Ascending aorta (tissue), 2 donors: ENCODE measurements at regions not wholly inside any gene's neighbourhood (a gene's known extent, or its start where the extent isn't known, plus 50 kb on each side); places are given as distances from the start of the nearest gene placed in this dataset.

ENCODE experiments used
- DNase-seq, 2 donors: peaks; one replicate each; pipeline ENCODE4 v3.0.0-alpha.2; 2019; ENCODE audit warnings: low spot score in 2 of 2
- H3K27ac ChIP-seq, 2 donors: fragments of 200-600 bp; sonication (generic); one replicate each; pipeline ENCODE4 v1.5.1; 2016 to 2017; ENCODE audit warnings: mild to moderate bottlenecking in 1 of 2
- H3K27me3 ChIP-seq: fragments of 200-600 bp; sonication (generic); one replicate; pipeline ENCODE4 v1.5.1; 2017
- H3K36me3 ChIP-seq, 2 donors: fragments of 200-600 bp; sonication (generic); one replicate each; pipeline ENCODE4 v1.5.1; 2016
- H3K4me1 ChIP-seq, 2 donors: fragments of 200-600 bp; sonication (generic); one replicate each; pipeline ENCODE4 v1.5.1; 2016 to 2017; ENCODE audit warnings: mild to moderate bottlenecking in 1 of 2
- H3K4me3 ChIP-seq, 2 donors: fragments of 200-600 bp; sonication (generic); one replicate each; pipeline ENCODE4 v1.5.1; 2016 to 2017; ENCODE audit warnings: mild to moderate bottlenecking in 1 of 2
- H3K9me3 ChIP-seq, 2 donors: fragments of 200-600 bp; sonication (generic); one replicate each; pipeline ENCODE4 v1.5.1; 2016
- intact Hi-C: fragments of 100-400 bp; cut with DNase I; formaldehyde crosslinking; loops from one replicate; pipeline ENCODE4 v1.15.1; 2023
- TF ChIP-seq, protein P1 (sequence below), 3 experiments: fragments of 200-600 bp in 2 of 3; fragments of 450-650 bp in 1 of 3; sonication (generic) in 2 of 3; IDR thresholded peaks; one replicate each; pipeline ENCODE4 v1.5.1; 2016 to 2019; ENCODE audit warnings: antibody characterized with exemption in 3 of 3, mild to moderate bottlenecking in 1 of 3, moderate library complexity in 1 of 3

DNA sequence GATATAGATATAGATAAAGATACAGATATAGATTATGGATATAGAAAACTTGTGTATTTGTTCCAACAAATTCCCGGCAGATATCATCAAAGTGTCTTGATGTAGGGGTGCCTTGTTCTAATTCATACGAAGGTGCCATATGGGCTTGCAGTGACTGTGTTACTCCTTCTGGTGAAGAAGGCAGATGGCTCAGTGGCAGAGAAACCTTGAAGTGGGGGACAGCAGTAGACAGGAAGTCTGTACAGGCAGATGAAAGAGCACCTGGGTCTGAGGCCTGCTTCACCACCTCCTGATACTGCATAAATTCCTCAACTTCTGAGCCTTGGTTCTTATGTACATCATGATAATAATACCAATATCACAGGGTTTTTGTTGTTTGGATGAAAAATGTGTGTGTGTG, 179.5 kb upstream of the GATB start:
- TF ChIP-seq, protein P1, sequence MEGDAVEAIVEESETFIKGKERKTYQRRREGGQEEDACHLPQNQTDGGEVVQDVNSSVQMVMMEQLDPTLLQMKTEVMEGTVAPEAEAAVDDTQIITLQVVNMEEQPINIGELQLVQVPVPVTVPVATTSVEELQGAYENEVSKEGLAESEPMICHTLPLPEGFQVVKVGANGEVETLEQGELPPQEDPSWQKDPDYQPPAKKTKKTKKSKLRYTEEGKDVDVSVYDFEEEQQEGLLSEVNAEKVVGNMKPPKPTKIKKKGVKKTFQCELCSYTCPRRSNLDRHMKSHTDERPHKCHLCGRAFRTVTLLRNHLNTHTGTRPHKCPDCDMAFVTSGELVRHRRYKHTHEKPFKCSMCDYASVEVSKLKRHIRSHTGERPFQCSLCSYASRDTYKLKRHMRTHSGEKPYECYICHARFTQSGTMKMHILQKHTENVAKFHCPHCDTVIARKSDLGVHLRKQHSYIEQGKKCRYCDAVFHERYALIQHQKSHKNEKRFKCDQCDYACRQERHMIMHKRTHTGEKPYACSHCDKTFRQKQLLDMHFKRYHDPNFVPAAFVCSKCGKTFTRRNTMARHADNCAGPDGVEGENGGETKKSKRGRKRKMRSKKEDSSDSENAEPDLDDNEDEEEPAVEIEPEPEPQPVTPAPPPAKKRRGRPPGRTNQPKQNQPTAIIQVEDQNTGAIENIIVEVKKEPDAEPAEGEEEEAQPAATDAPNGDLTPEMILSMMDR (IDR thresholded peaks at IDR 0.05): no peak
- intact Hi-C loops: no loop called here
- no peaks in the 10 kb centered on the region for H3K27me3 ChIP-seq
- DNase-seq: no peak
- no peaks in the 10 kb centered on the region for H3K9me3 ChIP-seq
- H3K27ac ChIP-seq: no peak overlapping the region
- no peaks in the 10 kb centered on the region for H3K4me1 ChIP-seq
- H3K36me3 ChIP-seq: no peaks in the 10 kb centered on the region
- H3K4me3 ChIP-seq: no peak overlapping the region

DNA sequence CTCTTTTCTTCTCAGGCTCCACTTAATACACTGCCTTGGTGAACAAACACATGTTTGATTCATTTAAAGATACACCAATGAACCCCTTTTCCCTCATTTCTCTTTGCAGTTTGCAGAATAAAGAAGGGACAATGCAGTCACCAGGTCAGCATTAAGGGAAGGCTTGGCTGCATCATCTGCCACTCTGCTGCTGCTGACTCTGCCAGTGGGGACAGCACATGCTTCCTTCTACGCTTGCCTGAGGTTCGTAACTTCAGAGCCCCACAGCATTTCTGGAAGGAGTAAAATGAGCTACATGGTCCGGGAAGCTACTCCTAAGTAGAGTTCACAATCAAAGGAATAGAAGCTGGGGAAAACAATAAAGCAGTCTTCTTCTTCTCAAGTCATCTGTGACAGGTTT, 178.9 kb upstream of the GATB start:
- no peaks in the 10 kb centered on the region for H3K36me3 ChIP-seq
- DNase-seq: no peak
- intact Hi-C loops: no loop called here
- H3K4me3 ChIP-seq: no peak overlapping the region
- H3K4me1 ChIP-seq: no peaks in the 10 kb centered on the region
- no peaks in the 10 kb centered on the region for H3K9me3 ChIP-seq
- H3K27ac ChIP-seq: no peak overlapping the region
- TF ChIP-seq, protein P1 (IDR thresholded peaks at IDR 0.05): no peak
- H3K27me3 ChIP-seq: no peaks in the 10 kb centered on the region

DNA sequence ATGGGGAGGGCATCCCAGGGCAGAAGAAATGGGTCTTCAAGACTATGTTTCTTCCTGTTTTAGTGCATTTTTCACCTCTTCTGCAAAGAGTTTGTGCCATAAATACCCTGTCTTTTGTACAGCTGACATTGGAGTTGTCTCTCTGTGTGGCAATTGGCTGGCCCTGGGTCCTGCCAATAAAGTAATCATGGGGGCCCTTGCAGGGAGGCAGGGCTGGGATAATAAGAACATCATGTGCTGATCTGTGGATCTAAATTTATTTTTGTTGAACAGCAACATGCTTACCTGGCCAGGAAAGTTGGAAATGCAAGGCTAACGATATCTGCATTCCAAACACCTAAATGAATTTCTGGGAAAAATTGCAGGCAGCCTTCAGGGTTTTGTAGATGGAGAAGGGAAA, 174.6 kb upstream of the GATB start:
- H3K27ac ChIP-seq: no peak overlapping the region
- H3K36me3 ChIP-seq: no peaks in the 10 kb centered on the region
- intact Hi-C loops: no loop called here
- no peak for DNase-seq
- H3K4me1 ChIP-seq: no peaks in the 10 kb centered on the region
- no peaks in the 10 kb centered on the region for H3K27me3 ChIP-seq
- H3K9me3 ChIP-seq: no peaks in the 10 kb centered on the region
- TF ChIP-seq, protein P1 (IDR thresholded peaks at IDR 0.05): no peak
- no peak overlapping the region for H3K4me3 ChIP-seq

DNA sequence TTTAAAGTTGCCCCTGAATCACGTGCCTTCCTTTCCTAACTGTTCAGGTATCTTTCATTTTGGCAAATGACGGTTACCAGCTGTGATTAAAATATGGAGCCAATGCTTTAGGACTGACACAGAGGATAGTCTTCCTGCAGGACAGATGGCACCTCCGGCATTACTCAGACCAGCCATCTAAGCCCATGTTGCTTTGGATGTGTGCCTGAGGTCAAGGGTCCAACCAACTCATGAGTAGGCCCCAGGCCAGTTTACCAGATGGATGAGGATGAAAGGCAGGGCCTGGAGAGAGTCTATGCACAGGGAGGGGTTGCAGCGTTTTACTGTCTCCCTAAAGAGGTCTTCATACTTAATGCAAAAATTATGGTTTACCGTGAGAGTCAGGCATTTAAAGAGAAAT, 174.0 kb upstream of the GATB start:
- intact Hi-C loops: no loop called here
- Histone ChIP-seq H3K36me3 (no peaks in the 10 kb centered on the region), H3K4me3 (no peak overlapping the region), H3K9me3 (no peaks in the 10 kb centered on the region), H3K27ac (no peak overlapping the region), H3K4me1 (no peaks in the 10 kb centered on the region), H3K27me3 (no peaks in the 10 kb centered on the region)
- DNase-seq: no peak
- TF ChIP-seq, protein P1 (IDR thresholded peaks at IDR 0.05): no peak

DNA sequence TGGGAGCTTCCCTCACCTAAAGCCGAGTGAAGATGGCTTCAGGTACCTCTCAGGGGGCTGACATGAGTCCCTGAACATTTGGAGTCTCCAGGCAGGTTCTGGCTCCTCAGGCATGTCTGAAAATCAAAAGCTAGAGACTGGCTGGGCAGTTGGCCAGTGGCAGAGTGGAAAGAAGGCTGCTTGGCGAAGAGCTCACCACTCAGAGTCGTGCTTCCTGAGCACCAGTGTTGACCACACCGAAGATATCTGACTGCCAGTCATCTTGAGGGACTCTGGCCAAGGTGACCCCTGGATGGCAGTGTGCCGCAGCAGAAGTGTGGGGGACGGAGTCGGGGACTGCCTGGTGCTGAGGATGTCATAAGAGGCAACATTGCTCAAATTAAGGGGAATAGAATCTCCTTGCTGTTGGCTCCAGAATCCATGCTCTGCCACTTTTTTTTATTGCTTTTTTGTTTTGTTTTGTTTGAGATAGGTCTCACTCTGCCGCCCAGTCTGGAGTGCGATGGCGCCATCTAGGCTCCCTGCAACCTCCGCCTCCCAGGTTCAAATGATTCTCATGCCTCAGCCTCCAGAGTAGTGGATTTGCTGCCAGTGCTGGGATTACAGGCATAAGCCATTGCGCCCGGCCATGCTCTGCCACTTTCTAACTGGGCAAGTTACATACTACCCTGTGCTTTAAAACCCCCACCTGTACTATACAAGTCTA, 172.5 kb upstream of the GATB start:
- no peaks in the 10 kb centered on the region for H3K4me1 ChIP-seq
- TF ChIP-seq, protein P1 (IDR thresholded peaks at IDR 0.05): no peak
- no peak overlapping the region for H3K27ac ChIP-seq
- H3K9me3 ChIP-seq: no peaks in the 10 kb centered on the region
- H3K27me3 ChIP-seq: no peaks in the 10 kb centered on the region
- no peaks in the 10 kb centered on the region for H3K36me3 ChIP-seq
- DNase-seq: no peak
- intact Hi-C loops: no loop called here
- no peak overlapping the region for H3K4me3 ChIP-seq

DNA sequence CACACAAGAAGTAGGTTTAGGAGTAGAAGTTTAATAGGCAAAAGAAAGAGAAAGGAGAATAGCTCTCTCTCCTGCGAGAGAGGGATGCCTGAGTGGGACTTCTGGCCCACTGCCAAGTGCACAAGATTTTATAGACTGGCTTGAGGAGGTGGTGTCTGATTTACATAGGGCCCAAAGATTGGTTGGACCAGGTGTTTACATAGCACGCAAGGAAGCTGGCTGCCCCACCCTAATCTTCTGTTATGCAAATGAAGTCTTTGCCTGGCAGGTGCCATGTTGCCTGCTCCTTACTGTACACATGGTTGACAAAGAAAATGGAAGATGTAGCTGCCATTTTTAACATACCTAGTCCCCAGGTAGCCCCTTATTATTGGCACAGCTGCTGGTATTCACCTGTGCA, 170.8 kb upstream of the GATB start:
- Histone ChIP-seq H3K27me3 (no peaks in the 10 kb centered on the region), H3K9me3 (no peaks in the 10 kb centered on the region), H3K4me1 (no peaks in the 10 kb centered on the region), H3K4me3 (no peak overlapping the region), H3K36me3 (no peaks in the 10 kb centered on the region), H3K27ac (no peak overlapping the region)
- TF ChIP-seq, protein P1 (IDR thresholded peaks at IDR 0.05): no peak
- DNase-seq: no peak
- intact Hi-C loops: no loop called here
